CD4-positive, alpha-beta T cell treated with Interleukin-17A for 1 hour (primary cell): ENCODE measurements at regions not wholly inside any gene's neighbourhood (a gene's known extent, or its start where the extent isn't known, plus 50 kb on each side); places are given as distances from the start of the nearest gene placed in this dataset.
A peak's percentile ranks its signal among the peaks of the same experiment; 100 is the strongest.

Source experiments
- DNase-seq: peaks from one replicate; pipeline ENCODE4 v3.0.0-alpha.2; 2020

- peak; percentile 65 for DNase-seq
Measured at GRCh38 chr11:76721755-76722677, 51.5 kb upstream of the LRRC32 start.

GRCh38 chr11:76723142-76723541, 52.6 kb upstream of the LRRC32 start:
- DNase-seq = no peak

- DNase-seq = no peak
Measured at GRCh38 chr11:76723548-76723947, 53.0 kb upstream of the LRRC32 start.

GRCh38 chr11:76724171-76724768, 53.7 kb upstream of the LRRC32 start:
- no peak for DNase-seq

GRCh38 chr11:76728227-76728626, 54.9 kb upstream of the TSKU start:
- DNase-seq = no peak

GRCh38 chr11:76728778-76729177, 54.4 kb upstream of the TSKU start:
- DNase-seq = no peak

- DNase-seq = no peak
Measured at GRCh38 chr11:76729214-76729613, 53.9 kb upstream of the TSKU start.

GRCh38 chr11:76730887-76731565, 52.1 kb upstream of the TSKU start:
- DNase-seq = no peak

- no peak for DNase-seq
Measured at GRCh38 chr11:76732643-76733042, 50.5 kb upstream of the TSKU start.
